Mucosa of rectum (tissue), 2 donors: ENCODE measurements at regions not wholly inside any gene's neighbourhood (a gene's known extent, or its start where the extent isn't known, plus 50 kb on each side); places are given as distances from the start of the nearest gene placed in this dataset.
"Not testable (repeated sequence)": the region's sequence is repeated elsewhere in the genome, so short reads cannot be mapped to it uniquely, and the experiment has no call there.

ENCODE experiments used
- H3K27ac ChIP-seq, 2 donors: one replicate each; pipeline ENCODE4 v1.7.0; 2013; ENCODE audit warnings: inconsistent platforms in 2 of 2, low read depth in 2 of 2, low read length in 2 of 2
- H3K27me3 ChIP-seq, 2 donors: one replicate each; pipeline ENCODE4 v1.7.0; 2013; ENCODE audit warnings: low read length in 2 of 2; ENCODE audit not compliant: control insufficient read depth in 2 of 2, insufficient read depth in 2 of 2
- H3K36me3 ChIP-seq, 2 donors: one replicate each; pipeline ENCODE4 v1.7.0; 2013; ENCODE audit warnings: low read length in 2 of 2; ENCODE audit not compliant: control insufficient read depth in 2 of 2, insufficient read depth in 2 of 2
- H3K4me1 ChIP-seq, 2 donors: one replicate each; pipeline ENCODE4 v1.7.0; 2013; ENCODE audit warnings: low read length in 2 of 2, mild to moderate bottlenecking in 1 of 2; ENCODE audit not compliant: control insufficient read depth in 2 of 2, insufficient read depth in 2 of 2
- H3K4me3 ChIP-seq, 2 donors: one replicate each; pipeline ENCODE4 v1.7.0; 2013; ENCODE audit warnings: low read length in 2 of 2
- H3K9ac ChIP-seq, 2 donors: one replicate each; pipeline ENCODE4 v1.7.0; 2013; ENCODE audit warnings: low read length in 2 of 2, low read depth in 1 of 2, mild to moderate bottlenecking in 1 of 2
- H3K9me3 ChIP-seq, 2 donors: one replicate each; pipeline ENCODE4 v1.7.0; 2013; ENCODE audit warnings: low read length in 2 of 2; ENCODE audit not compliant: control insufficient read depth in 2 of 2
- donor health status: healthy.
- donor health status: Normal muscosa, but diverticular disease.

DNA sequence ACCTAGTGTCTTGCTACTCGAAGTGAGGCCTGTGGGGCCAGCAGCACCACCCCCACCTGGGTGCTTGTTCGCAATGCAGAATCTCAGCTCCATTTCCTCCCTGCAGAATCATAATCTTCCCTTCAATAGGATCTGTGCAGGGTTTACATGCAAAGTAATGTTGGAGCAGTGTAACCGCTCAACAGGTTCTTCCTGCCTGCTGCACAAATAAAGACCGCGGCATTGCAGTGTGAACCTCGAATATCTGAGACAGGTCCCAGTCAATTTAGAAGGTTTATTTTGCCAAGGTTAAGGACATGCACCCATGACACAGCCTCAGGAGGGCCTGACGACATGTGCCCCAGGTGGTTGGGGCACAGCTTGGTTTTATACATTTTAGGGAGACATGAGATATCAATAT is 119.2 kb downstream of the TLR5 start:
- H3K9me3 ChIP-seq: no peaks in the 10 kb centered on the region
- H3K36me3 ChIP-seq: no peaks in the 10 kb centered on the region
- no peaks in the 10 kb centered on the region for H3K27me3 ChIP-seq
- H3K4me1 ChIP-seq: no peaks in the 10 kb centered on the region
- H3K27ac ChIP-seq: no peak overlapping the region
- H3K9ac ChIP-seq: no peak overlapping the region
- no peak overlapping the region for H3K4me3 ChIP-seq

DNA sequence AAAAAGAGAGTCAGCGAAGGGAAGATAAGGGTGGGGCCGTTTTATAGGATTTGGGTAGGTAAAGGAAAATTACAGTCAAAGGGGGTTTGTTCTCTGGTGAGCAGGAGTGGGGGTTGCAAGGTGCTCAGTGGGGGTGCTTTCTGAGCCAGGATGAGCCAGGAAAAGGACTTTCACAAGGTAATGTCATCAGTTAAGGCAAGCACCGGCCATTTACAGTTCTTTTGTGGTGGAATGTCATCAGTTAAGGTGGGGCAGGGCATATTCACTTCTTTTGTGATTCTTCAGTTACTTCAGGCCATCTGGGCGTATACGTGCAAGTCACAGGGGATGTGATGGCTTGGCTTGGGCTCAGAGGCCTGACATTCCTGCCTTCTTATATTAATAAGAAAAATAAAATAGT is 118.6 kb downstream of the TLR5 start:
- H3K36me3 ChIP-seq, H3K9me3 ChIP-seq, H3K27ac ChIP-seq: not testable (repeated sequence)

DNA sequence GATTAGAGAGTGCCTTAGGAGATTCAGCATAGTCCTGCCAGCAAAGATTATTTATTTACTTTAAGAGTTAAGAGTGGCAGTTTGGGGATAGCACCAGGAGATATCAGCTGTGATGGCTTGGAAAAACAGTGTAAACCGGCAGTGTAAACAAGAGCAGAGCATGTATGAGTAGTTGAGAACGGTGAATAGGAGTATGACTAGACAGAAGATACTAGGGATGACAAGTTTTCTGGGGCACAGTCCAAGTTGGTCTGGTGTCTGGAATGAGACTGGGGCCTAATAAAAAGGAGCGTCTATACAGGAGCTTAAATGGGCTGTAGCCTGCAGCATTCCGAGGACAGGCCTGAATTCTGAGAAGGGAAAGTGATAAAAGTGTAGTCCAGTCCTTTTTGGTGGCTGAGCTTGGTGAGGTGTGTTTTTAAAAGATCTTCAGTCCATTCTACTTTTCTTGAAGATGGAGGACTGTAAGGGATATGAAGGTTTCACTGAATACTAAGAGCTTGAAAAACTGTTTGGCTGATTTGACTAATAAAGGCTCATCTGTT is 117.8 kb downstream of the TLR5 start:
- H3K27ac ChIP-seq: not testable (repeated sequence)

More for the DNA sequence above, 118.6 kb downstream of the TLR5 start:
- H3K4me3 ChIP-seq, H3K27me3 ChIP-seq, H3K9ac ChIP-seq, H3K4me1 ChIP-seq: not testable (repeated sequence)

DNA sequence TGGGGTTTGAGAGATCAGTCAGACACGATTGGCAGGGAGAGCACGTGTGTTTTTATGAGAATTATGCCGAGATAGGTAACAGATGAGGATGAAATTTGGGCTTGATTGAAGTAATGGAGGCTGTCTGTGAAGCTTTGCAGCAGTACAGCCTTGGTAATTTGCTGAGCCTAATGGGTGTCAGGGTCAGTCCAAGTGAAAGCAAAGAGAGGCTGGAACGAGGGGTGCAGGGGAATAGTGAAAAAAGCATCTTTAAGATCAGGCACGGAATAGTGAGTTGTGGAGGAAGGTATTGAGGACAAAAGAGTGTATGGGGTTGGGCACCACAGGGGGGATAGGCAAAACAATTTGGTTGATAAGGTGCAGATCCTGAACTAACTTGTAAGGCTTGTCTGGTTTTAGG is 116.4 kb downstream of the TLR5 start:
- H3K9me3 ChIP-seq, H3K9ac ChIP-seq, H3K4me1 ChIP-seq, H3K36me3 ChIP-seq, H3K27ac ChIP-seq, H3K4me3 ChIP-seq, H3K27me3 ChIP-seq: not testable (repeated sequence)

More for the DNA sequence above, 117.8 kb downstream of the TLR5 start:
- not testable (repeated sequence) for H3K27me3 ChIP-seq, H3K9ac ChIP-seq, H3K36me3 ChIP-seq, H3K9me3 ChIP-seq, H3K4me1 ChIP-seq, H3K4me3 ChIP-seq

DNA sequence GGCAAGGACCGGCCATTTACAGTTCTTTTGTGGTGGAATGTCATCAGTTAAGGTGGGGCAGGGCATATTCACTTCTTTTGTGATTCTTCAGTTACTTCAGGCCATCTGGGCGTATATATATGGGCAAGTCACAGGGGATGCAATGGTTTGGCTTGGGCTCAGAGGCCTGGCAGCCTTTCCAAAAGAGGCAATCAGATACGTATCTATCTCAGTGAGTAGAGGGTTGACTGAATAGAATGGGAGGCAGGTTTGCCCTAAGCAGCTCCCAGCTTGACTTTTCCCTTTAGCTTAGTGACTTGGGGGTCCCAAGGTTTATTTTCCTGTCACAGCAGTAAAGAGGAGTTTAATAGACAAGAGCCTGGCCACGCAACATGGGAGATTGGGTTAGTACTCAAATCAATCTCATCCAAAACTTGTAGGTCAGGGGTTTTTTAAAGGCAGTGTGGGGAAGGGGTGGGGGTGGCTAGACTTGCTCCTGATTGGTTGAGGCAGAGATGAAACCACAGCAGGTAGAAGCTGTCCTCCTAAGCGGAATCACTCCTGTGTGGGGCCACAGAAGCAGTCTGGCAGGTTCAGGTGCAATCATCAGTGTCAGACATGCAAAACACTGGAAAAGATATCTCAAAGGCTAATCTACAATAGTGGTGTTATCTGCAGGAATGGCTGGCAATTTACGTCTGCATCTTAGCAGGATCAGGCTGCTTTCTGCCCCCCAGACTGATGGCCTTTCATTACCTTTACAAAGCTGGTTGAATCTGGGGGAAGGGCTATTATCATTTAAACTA is 112.9 kb downstream of the TLR5 start:
- H3K36me3 ChIP-seq: no peaks in the 10 kb centered on the region
- no peak overlapping the region for H3K27ac ChIP-seq
- no peaks in the 10 kb centered on the region for H3K9me3 ChIP-seq
- H3K4me3 ChIP-seq: no peak overlapping the region
- H3K27me3 ChIP-seq: no peaks in the 10 kb centered on the region
- H3K9ac ChIP-seq: no peak overlapping the region
- H3K4me1 ChIP-seq: no peaks in the 10 kb centered on the region

DNA sequence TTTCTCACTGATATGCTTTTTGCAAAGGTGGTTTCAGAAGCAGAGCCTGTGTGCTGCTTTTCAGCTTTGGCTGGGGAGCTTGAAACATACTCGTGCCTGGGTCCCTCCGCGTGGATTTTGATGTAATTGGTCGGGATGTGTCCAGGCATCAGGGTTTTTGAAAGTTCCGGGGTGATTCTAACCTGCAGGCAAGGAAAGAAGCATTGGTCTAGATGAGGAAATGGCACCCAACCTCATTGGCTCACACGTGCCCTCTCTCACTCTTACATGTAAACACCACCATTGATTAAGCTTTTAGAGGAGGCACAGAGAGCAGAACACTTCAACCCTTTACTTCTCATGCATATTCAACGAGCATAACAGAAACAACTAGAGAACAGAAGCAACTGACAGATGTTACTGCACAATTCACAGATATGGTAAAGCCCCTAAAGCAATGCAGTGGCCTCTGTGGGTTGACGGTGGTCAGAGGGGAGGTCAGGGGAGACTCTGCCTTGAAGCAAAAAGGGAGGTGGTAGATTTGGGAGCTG is 112.1 kb downstream of the TLR5 start:
- H3K9me3 ChIP-seq: no peaks in the 10 kb centered on the region
- H3K36me3 ChIP-seq: no peaks in the 10 kb centered on the region
- H3K4me3 ChIP-seq: no peak overlapping the region
- H3K9ac ChIP-seq: no peak overlapping the region
- H3K4me1 ChIP-seq: no peaks in the 10 kb centered on the region
- H3K27ac ChIP-seq: no peak overlapping the region
- no peaks in the 10 kb centered on the region for H3K27me3 ChIP-seq

DNA sequence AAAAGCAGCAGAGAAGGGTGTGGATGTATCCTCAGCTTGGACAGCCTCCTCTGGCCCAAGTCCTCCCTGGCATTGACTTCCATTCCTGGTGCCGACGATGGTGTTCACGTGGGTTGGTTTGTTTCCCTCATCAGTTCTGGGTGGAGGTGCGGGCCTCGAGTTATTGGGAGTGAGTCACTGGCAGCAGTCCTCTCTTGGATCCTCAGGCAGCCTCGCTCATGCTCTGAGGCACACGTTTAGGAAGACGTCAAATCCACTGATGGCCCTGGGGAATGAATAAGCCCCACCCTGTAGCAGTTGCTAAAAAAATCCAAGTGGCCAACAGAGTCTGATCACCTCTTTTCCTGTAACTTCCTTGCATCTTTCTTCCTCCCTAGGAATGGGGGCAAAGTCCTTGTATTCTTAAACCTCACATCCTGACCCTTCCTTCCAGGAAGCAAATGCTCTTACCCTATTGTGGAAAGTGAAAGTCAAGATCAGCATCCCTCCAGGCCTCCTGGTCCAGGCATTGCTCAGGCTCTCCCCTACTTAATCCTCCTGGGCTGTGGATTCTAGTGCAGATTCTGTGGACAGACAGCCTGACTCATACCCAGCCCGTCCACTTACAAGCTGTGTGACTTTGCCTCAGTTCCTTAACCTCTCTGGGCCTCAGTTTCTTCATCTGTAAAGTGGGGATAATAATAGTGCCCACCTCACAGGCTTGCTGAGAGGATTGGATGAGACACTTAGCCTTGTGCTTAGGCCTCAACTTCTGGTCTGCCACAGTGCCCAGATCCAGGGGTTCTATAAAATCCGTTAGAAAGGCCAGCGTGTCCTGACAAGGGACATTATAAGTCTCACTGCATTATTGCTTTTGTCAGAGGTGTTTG is 111.1 kb downstream of the TLR5 start:
- Histone ChIP-seq H3K9ac (no peak overlapping the region), H3K27me3 (no peaks in the 10 kb centered on the region), H3K9me3 (no peaks in the 10 kb centered on the region), H3K36me3 (no peaks in the 10 kb centered on the region), H3K27ac (no peak overlapping the region), H3K4me1 (no peaks in the 10 kb centered on the region), H3K4me3 (no peak overlapping the region)

DNA sequence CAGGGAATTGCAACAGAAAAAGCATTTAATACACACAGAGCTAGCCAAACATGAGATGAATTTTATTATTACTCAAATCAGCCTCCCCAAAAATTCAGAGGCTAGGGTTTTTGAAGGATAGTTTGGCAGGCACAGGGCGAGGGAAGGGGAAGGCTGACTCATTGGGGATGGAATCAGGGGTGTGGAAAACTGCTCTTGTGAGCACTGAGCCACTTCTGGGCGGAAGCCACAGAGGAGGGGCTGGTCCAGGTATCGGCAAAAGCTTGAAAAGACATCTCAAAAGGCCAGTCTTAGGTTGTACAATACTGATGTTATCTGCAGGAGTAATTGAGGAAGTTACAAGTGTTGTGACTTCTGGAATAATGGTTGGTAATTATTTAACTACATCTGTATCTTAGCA is 109.4 kb downstream of the TLR5 start:
- H3K4me3 ChIP-seq: no peak overlapping the region
- no peaks in the 10 kb centered on the region for H3K4me1 ChIP-seq
- no peak overlapping the region for H3K27ac ChIP-seq
- no peaks in the 10 kb centered on the region for H3K9me3 ChIP-seq
- no peak overlapping the region for H3K9ac ChIP-seq
- no peaks in the 10 kb centered on the region for H3K27me3 ChIP-seq
- H3K36me3 ChIP-seq: no peaks in the 10 kb centered on the region

DNA sequence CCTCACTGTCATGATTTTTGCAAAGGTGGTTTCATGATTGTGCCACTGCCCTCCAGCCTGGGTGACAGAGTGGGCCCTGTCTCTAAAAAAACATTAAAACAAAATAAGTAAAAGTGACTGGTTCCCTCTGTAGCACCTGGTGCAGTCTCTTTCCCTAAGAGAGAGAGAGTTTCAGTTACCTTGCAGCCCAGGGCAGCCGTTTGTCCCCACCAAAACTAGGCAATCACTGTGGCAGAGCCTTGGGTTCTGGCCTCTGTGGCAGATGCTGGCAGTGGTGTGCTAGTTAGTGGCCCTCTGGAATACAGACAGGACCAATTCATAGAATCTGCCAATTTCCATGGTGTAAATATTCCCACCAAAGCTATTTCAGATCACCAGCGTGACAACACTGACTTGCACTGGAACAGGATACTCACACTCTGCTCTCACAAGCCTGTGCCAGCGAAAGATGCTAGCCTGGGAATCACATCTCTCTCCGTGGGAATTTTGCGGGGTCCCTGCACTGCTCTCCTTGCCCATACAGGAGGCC is 108.7 kb downstream of the TLR5 start:
- Histone ChIP-seq H3K36me3 (no peaks in the 10 kb centered on the region), H3K9me3 (no peaks in the 10 kb centered on the region), H3K4me1 (no peaks in the 10 kb centered on the region), H3K27me3 (no peaks in the 10 kb centered on the region), H3K9ac (no peak overlapping the region), H3K4me3 (no peak overlapping the region), H3K27ac (no peak overlapping the region)
